ENCODE measurements at regions not wholly inside any gene's neighbourhood (a gene's known extent, or its start where the extent isn't known, plus 50 kb on each side); places are given as distances from the start of the nearest gene placed in this dataset.

DNA sequence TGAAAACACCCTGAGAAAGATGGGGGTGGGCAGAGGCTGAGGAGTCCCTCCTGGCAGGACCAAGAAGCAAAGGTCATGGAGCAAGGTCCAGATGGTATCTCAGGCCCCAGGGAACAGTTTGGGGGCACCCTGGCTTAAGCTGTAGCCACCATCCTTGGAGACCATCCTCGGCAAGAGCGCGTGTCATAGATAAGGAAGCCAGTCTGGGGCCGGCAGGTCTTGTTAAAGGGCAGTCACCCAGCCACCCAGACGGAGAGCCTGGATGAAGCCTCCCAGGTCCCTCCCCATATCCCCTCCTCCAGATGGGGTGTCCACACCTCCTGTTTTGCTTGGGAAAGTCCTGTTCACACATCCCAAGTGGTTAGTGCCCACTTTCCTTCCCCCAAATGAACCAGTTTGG lies 191.1 kb downstream of the KLF13 start:
- no peak for DNase-seq (ENCODE audit: insufficient read length, low spot score)
- TF ChIP-seq, protein P1, sequence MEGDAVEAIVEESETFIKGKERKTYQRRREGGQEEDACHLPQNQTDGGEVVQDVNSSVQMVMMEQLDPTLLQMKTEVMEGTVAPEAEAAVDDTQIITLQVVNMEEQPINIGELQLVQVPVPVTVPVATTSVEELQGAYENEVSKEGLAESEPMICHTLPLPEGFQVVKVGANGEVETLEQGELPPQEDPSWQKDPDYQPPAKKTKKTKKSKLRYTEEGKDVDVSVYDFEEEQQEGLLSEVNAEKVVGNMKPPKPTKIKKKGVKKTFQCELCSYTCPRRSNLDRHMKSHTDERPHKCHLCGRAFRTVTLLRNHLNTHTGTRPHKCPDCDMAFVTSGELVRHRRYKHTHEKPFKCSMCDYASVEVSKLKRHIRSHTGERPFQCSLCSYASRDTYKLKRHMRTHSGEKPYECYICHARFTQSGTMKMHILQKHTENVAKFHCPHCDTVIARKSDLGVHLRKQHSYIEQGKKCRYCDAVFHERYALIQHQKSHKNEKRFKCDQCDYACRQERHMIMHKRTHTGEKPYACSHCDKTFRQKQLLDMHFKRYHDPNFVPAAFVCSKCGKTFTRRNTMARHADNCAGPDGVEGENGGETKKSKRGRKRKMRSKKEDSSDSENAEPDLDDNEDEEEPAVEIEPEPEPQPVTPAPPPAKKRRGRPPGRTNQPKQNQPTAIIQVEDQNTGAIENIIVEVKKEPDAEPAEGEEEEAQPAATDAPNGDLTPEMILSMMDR (IDR thresholded peaks at IDR 0.05; ENCODE audit: insufficient read depth, missing control alignments) = no peak
- FAIRE-seq = no peak

DNA sequence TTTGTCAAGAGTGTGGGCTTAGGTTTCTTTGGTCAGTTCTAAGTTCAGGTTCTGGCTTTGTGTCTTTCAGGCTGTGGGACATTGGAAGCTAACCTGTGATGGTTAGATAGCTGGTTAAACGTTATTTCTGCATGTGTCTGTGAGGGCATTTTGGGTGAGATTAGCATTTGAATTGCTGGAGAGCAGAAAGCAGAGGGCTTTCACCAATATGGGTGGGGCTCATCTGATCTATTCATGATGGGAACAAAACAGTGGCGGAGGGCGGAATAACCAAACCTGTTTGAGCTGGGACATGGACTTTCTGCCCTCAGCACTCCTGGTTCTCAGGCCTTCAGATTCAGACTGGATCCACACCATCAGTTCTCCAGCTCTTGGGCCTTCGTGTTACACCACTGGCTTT lies 195.4 kb downstream of the KLF13 start:
- FAIRE-seq = no peak
- DNase-seq (ENCODE audit: insufficient read length, low spot score) = no peak
- TF ChIP-seq, protein P1 (IDR thresholded peaks at IDR 0.05; ENCODE audit: insufficient read depth, missing control alignments) = no peak

DNA sequence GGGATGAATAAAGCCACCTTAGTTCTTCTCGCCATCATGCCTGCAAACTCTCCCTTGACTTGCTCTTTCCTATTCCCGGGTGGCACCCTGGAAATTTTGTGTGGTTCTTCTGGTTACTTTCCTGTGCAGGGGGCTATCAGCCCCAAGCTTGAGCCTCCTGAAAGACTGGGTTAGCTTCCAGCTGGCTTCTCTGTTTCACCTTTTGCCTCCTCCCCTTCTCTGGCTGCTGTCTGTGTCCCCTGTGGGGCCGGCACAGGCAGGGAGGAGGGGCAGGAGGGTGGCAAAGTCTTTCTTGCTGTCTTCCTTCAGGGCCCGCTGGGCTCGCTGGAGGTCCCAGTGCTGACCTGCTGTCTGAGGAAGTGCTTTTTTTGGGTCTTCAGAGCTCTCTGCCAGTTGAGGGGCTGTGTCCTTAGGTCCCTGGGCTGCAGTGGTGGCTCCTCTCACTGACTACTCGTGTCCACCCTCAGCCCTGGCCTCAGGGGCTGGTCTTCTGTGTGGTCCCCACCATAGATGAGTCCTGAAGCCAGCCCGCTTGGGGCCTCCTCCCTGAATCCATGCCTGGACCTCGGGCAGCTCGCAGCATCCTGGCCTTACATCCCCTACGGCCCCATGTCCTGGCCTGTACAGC lies 196.5 kb downstream of the KLF13 start:
- DNase-seq (ENCODE audit: insufficient read length, low spot score) (no peak), FAIRE-seq (no peak)
- TF ChIP-seq, protein P1 (IDR thresholded peaks at IDR 0.05; ENCODE audit: insufficient read depth, missing control alignments) = no peak

DNA sequence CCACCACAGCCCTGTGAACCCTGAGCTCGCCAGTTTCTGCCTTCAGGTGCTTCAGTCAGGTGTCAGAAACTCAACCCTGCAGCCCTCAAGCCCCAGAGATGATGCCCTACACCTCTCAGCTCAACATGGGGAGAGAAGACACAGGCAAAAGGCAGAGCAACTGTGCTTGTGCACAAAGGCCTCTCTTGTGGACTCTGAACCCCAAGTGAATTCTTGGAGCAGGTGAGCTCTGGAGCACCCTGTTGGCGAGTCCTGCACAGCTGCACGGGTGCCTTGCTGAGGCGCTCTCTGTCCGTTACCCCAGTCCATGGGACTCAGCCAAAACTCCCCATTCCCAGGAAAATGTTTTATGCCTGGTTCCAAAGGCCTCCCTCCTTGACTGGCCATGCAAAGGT lies 197.0 kb downstream of the KLF13 start:
- FAIRE-seq (no peak), DNase-seq (ENCODE audit: insufficient read length, low spot score) (no peak)
- TF ChIP-seq, protein P1 (IDR thresholded peaks at IDR 0.05; ENCODE audit: insufficient read depth, missing control alignments) = no peak

DNA sequence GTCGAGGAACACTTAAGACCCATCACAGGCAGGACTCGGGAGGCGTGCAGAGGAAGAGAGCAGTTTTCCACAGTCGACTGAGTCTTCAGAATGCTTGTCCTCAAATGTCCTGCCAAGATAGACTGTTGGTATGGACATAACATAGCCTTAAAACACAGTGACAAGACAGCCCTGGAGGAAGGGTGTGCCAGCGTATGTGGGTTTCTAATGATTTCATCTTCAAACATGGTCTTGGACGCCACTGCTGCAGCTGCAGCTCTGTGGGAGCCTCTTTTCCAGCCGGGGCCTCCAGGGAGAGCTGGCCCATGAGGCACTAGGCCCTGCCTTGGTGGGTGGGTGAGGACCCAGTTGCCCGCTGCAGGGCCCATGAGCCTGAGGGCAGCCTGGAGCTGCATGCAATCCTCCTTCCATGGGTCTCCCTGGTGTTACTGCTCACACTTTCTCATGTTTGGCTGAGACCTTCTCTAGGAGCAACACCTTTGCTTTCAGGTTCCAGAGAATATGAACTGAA lies 198.6 kb downstream of the KLF13 start:
- FAIRE-seq = no peak

DNA sequence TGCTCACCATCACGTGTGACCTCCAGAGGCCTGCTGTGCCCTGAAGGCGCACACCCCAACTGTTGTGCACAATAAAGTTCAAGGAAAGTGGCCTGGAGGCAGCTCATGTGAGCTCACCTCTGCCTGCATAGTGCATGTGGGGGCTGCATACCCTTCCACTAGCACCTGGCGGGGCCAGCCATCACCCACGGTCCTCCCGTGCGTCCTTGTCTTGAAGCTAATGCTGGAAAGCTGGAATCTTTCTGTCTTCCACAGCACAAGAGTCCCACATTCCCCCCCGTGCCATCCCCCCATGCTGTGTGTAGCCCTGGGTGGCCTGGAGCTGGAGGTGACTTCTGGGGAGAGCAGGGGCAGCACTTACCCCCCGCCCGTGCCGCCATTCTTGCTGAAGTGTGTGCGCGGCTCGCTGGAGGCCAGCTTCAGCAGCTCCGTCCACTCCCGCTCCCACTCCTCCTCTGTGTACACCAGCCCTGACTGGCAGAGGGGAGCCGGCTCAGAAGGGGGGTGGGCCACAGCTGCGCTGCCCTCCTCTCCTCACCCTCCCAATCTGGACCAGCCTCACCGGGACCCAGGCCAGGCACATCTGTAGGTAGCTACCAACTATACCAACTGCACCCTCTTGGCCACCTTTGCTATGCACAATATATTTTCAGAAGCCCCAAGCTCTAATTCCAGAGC lies 199.5 kb downstream of the KLF13 start:
- FAIRE-seq = no peak
- TF ChIP-seq, protein P1 (IDR thresholded peaks at IDR 0.05; ENCODE audit: insufficient read depth, missing control alignments) = no peak
- no peak for DNase-seq (ENCODE audit: insufficient read length, low spot score)

More for the DNA sequence above, 198.6 kb downstream of the KLF13 start:
- TF ChIP-seq, protein P1 (IDR thresholded peaks at IDR 0.05; ENCODE audit: insufficient read depth, missing control alignments) = no peak
- no peak for DNase-seq (ENCODE audit: insufficient read length, low spot score)
